Heart left ventricle (tissue), 16 donors: ENCODE measurements at regions not wholly inside any gene's neighbourhood (a gene's known extent, or its start where the extent isn't known, plus 50 kb on each side); places are given as distances from the start of the nearest gene placed in this dataset.
A peak's percentile ranks its signal among the peaks of the same experiment; 100 is the strongest.

Experiments used
- ATAC-seq, 4 donors: fragments of 200-7000 bp; cut with Tn5 transposase; one replicate each; pipeline ENCODE4 v1.9.1; 2020 to 2022; ENCODE audit warnings: moderate library complexity in 4 of 4, mild to moderate bottlenecking in 3 of 4, moderate number of reproducible peaks in 1 of 4
- DNase-seq, 5 donors: peaks; one replicate each; pipeline ENCODE4 v3.0.0-alpha.2; 2020
- H3K27ac ChIP-seq, 12 donors: fragments of 200-600 bp; sonication (generic) in 4 of 12; one replicate each; pipeline versions ENCODE4 v1.5.0 to v1.8.0; 2016 to 2022; ENCODE audit warnings: mild to moderate bottlenecking in 2 of 12
- H3K27me3 ChIP-seq, 9 donors: fragments of 200-600 bp; sonication (generic) in 2 of 9; one replicate each; pipeline versions ENCODE4 v1.5.1 to v1.8.0; 2016 to 2022; ENCODE audit warnings: mild to moderate bottlenecking in 3 of 9
- H3K36me3 ChIP-seq, 9 donors: fragments of 200-600 bp; sonication (generic) in 2 of 9; one replicate each; pipeline versions ENCODE4 v1.5.0 to v1.8.0; 2018 to 2022; ENCODE audit warnings: mild to moderate bottlenecking in 2 of 9
- H3K4me1 ChIP-seq, 12 donors: fragments of 200-600 bp; sonication (generic) in 4 of 12; one replicate each; pipeline versions ENCODE4 v1.5.0 to v1.8.0; 2016 to 2022; ENCODE audit warnings: mild to moderate bottlenecking in 3 of 12
- H3K4me3 ChIP-seq, 12 donors: fragments of 200-600 bp; sonication (generic) in 4 of 12; one replicate each; pipeline versions ENCODE4 v1.5.0 to v1.8.0; 2017 to 2022; ENCODE audit warnings: mild to moderate bottlenecking in 9 of 12, moderate library complexity in 4 of 12
- H3K9me3 ChIP-seq, 12 donors: fragments of 200-600 bp; sonication (generic) in 4 of 12; one replicate each; pipeline versions ENCODE4 v1.5.0 to v1.8.0; 2016 to 2022; ENCODE audit warnings: mild to moderate bottlenecking in 1 of 12
- POLR2A ChIP-seq, 2 donors: fragments of 450-650 bp; IDR thresholded peaks; one replicate each; pipeline ENCODE4 v1.6.1; 2017; ENCODE audit warnings: antibody characterized with exemption in 2 of 2, mild to moderate bottlenecking in 2 of 2, moderate library complexity in 2 of 2
- WGBS, 4 donors: extraction: QIAGEN DNeasy Blood & Tissue Kit in 2 of 4; methylation state at CpG; one replicate each; pipeline versions ENCODE4 v1.1.5 to v1.1.7; 2013 to 2018; 5-methylcytosine and 5-hydroxymethylcytosine counted together
- intact Hi-C, 10 donors: fragments of 100-400 bp; cut with DNase I; formaldehyde crosslinking; loops; one replicate each; pipeline versions ENCODE4 v1.11.1 to v1.14.2; 2022
- TF ChIP-seq, protein P1 (sequence below), 12 donors: fragments of 200-600 bp; sonication (generic) in 4 of 12; IDR thresholded peaks; one replicate each; pipeline versions ENCODE4 v1.5.0 to v1.8.0; 2018 to 2022; ENCODE audit warnings: antibody characterized with exemption in 12 of 12, mild to moderate bottlenecking in 5 of 12
- donor health status: ischemic (EF 13 %, LVEDD 7.1; RV severe dilation, severe dysfunction).
- donor health status: healthy with polysubstance abuse.
- donor health status: DM: no; HTN: yes; CAD: no.
- donor health status: DM: no; HTN: no; CAD: no.
- donor health status: ischemic (EF 25% LVEDD 6.9; RV normal size, moderate dysfunction).
- donor health status: ischemic (EF 25% LVEDD 5.7; RV mildly dilated, moderate dysfunction).
- donor health status: healthy.
- donor health status: DM: yes; HTN: yes; CAD: no.
- donor health status: ischemic (EF 35%, LVEDD 5.7; RV mildly dilated, moderate dysfunction).
- donor health status: nonischemic (EF 11% LVEDD 7.7; RV severe dilation, severe dysfunction).
- donor health status: DM: yes; HTN: yes; CAD: no.
- donor health status: PGD.
- donor health status: ischemic (EF 29% LVEDD 5.4; RV normal size, mild dysfunction).
- donor health status: nonischemic (EF 23%, LVEDD 6.1; RV moderate dilation, normal function).

DNA sequence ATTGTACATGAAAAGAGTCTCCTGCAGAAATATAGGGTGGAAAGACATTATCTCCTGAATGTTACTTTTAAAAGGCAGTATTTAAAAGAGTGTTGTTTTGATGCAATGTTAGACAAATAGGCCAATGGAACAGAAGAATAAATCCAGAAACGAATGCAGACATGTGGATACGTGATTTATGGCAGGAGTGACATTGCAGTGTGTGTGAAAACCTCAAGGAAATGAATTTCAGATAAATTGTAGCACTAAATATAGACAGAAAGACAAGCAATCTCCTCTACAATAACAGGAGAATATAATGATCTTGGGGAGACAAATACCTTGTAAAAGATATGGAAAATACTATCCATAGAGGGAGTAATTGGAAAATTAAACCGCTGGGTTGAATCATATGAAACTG, 387.8 kb upstream of the CHRM3 start:
- no peaks in the 10 kb centered on the region for H3K4me1 ChIP-seq
- no peak for DNase-seq
- no peak overlapping the region for H3K4me3 ChIP-seq
- H3K27me3 ChIP-seq: no peaks in the 10 kb centered on the region
- no peaks in the 10 kb centered on the region for H3K36me3 ChIP-seq
- WGBS, 4 donors: 52 to 66% (median 59%) methylated on average over 3 of the region's 3 CpGs
- intact Hi-C loops: no loop called here
- ATAC-seq: no peak
- H3K27ac ChIP-seq: no peak overlapping the region
- no peaks in the 10 kb centered on the region for H3K9me3 ChIP-seq
- TF ChIP-seq, protein P1, sequence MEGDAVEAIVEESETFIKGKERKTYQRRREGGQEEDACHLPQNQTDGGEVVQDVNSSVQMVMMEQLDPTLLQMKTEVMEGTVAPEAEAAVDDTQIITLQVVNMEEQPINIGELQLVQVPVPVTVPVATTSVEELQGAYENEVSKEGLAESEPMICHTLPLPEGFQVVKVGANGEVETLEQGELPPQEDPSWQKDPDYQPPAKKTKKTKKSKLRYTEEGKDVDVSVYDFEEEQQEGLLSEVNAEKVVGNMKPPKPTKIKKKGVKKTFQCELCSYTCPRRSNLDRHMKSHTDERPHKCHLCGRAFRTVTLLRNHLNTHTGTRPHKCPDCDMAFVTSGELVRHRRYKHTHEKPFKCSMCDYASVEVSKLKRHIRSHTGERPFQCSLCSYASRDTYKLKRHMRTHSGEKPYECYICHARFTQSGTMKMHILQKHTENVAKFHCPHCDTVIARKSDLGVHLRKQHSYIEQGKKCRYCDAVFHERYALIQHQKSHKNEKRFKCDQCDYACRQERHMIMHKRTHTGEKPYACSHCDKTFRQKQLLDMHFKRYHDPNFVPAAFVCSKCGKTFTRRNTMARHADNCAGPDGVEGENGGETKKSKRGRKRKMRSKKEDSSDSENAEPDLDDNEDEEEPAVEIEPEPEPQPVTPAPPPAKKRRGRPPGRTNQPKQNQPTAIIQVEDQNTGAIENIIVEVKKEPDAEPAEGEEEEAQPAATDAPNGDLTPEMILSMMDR (IDR thresholded peaks at IDR 0.05): no peak
- no peak for TF ChIP-seq POLR2A (IDR thresholded peaks at IDR 0.05)

DNA sequence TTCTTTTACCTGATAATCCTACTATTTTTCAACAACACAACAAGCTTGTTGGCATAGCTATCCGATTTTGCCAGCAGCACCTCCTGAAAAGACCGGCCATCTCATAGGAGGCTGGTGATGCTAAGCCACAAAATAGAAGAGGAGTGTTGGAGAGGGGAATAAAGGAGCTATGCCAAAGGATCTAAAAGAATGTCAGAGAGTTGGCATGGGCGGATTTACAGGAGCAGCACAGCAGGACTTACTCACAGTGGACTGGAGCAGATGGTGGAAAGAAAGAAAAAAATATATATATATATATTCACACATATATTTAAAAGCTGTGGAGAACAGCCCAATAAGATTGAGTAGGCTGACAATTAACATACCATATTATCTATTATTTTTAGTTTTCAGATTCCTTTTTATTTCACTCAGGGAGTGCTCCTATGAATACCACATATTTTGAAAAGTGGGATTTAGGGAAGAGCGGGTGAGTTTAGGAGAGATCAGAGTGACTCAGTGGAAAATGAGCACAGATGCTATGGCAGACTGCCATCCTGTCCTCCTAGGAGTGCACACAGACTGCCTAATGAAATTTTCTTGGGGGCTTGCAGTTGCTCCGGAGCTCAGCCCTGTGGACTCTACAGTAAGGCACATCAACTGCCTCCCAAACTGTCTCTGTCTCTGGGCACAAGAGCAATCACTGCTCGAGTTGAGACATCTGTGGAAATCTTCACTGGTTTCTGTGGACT, 394.4 kb upstream of the CHRM3 start:
- ATAC-seq: no peak
- no peak overlapping the region for H3K4me3 ChIP-seq
- no peaks in the 10 kb centered on the region for H3K36me3 ChIP-seq
- no peaks in the 10 kb centered on the region for H3K27me3 ChIP-seq
- peak in 1 of 5 donors; percentile 6 for DNase-seq
- WGBS, 4 donors: 58 to 76% (median 69%) methylated on average over 6 of the region's 6 CpGs
- no peaks in the 10 kb centered on the region for H3K4me1 ChIP-seq
- intact Hi-C loops: no loop called here
- H3K9me3 ChIP-seq: peaks cover 0 to 7% (median 1%) of the 10 kb centered on the region in 12 donors
- no peak overlapping the region for H3K27ac ChIP-seq
- no peak for TF ChIP-seq POLR2A (IDR thresholded peaks at IDR 0.05)
- TF ChIP-seq, protein P1 (IDR thresholded peaks at IDR 0.05): no peak

DNA sequence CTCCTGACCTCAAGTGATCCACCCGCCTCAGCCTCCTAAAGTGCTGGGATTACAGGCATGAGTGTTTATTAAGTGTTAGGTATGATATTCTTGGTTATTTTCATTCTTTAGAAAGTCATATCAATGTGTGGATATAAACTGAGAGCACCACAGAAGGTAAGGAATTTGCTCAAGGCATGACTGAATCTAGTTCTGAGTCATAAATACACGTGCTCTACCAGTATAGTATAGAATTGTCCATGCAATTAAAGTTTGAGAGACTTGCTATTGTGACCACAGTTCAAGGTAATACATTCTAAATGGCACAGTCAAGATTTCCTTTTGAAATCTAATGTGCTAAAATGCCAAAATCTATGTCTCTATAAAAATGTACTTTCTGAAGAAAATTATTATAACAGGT, 401.1 kb upstream of the CHRM3 start:
- no peak overlapping the region for H3K4me3 ChIP-seq
- DNase-seq: no peak
- H3K27me3 ChIP-seq: no peaks in the 10 kb centered on the region
- intact Hi-C loops: no loop called here
- H3K36me3 ChIP-seq: no peaks in the 10 kb centered on the region
- WGBS, 4 donors: 76 to 85% (median 83%) methylated on average over 2 of the region's 2 CpGs
- no peak for ATAC-seq
- H3K9me3 ChIP-seq: peaks cover 0 to 7% (median 1%) of the 10 kb centered on the region in 12 donors
- no peak for TF ChIP-seq POLR2A (IDR thresholded peaks at IDR 0.05)
- TF ChIP-seq, protein P1 (IDR thresholded peaks at IDR 0.05): no peak
- H3K4me1 ChIP-seq: no peaks in the 10 kb centered on the region
- no peak overlapping the region for H3K27ac ChIP-seq

DNA sequence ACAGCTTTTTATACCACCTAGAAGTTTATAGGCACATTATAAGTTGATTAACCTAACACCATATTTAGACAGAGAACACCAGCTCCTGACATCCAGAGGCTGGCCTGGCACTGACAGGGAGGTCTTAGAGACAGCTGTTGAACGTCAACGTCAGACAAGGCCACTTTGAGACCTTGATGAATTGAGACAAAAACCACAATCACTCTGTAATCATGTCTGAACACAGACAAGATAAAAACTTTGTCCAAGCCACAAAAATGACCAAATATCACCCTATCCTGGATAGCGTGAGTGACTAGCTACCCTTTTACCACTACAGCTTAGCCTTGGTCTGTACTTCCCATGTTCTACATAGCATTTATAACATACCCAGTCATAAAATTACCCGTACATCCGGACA, 403.6 kb upstream of the CHRM3 start:
- DNase-seq: no peak
- Histone ChIP-seq H3K27me3 (peaks cover 0 to 5% (median 0%) of the 10 kb centered on the region in 9 donors), H3K4me3 (no peak overlapping the region), H3K9me3 (peaks cover 0 to 5% (median 0%) of the 10 kb centered on the region in 12 donors), H3K4me1 (no peaks in the 10 kb centered on the region), H3K27ac (no peak overlapping the region), H3K36me3 (no peaks in the 10 kb centered on the region)
- WGBS, 4 donors: 41 to 47% (median 46%) methylated on average over 5 of the region's 5 CpGs
- no peak for TF ChIP-seq POLR2A (IDR thresholded peaks at IDR 0.05)
- TF ChIP-seq, protein P1 (IDR thresholded peaks at IDR 0.05): no peak
- intact Hi-C loops: no loop called here
- no peak for ATAC-seq
